ENCODE measurements at regions not wholly inside any gene's neighbourhood (a gene's known extent, or its start where the extent isn't known, plus 50 kb on each side); places are given as distances from the start of the nearest gene placed in this dataset.

DNA sequence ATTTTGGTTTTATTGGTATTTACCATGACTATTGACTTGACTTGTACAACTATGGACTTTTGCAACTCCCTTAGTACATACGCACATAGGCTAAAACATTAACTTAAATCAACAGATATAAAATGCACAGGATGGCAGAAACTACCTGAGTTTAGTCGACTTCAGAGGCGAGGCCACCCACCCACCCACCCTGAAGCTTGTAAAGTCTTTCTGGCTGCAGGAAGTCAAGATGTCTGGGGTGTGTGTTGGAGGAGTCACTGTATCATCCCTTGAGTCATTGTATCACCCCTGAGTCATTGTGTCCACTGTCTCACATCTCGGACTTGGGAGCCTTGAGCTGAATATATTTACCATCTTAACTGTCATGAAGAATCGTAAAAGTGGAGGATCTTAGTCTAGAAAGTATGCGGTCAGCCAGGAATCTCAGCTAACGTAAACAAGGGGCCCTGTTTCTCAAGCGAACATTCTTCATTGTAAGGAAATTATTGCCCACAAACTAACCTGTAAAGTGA is 140.0 kb upstream of the ST6GAL2 start:
- Histone ChIP-seq H3K9ac (ENCODE audit: low read depth, low read length) (no peak overlapping the region), H3K4me3 (ENCODE audit: low read depth in 1 of 2, low read length in 2 of 2) (no peak overlapping the region), H3K36me3 (ENCODE audit: insufficient read depth, low read length) (no peaks in the 10 kb centered on the region), H3K79me2 (ENCODE audit: insufficient read depth, low read length) (no peaks in the 10 kb centered on the region), H4K20me1 (ENCODE audit: insufficient read depth, low read length) (no peaks in the 10 kb centered on the region), H3K4me2 (ENCODE audit: insufficient read depth, low read length) (no peak overlapping the region), H2AFZ (ENCODE audit: low read depth, low read length) (no peak overlapping the region), H3K27ac (ENCODE audit: low read length) (no peak overlapping the region), H3K9me3 (ENCODE audit: insufficient read depth, low read length, severe bottlenecking) (no peaks in the 10 kb centered on the region), H3K4me1 (ENCODE audit: insufficient read depth, low read length) (no peaks in the 10 kb centered on the region), H3K27me3 (ENCODE audit: insufficient read depth, low read length, poor library complexity) (peaks cover 2% of the 10 kb centered on the region)
- DNase-seq (no peak), ATAC-seq (ENCODE audit: insufficient read depth, low read depth) (no peak)
- TF ChIP-seq EZH2 (IDR thresholded peaks at IDR 0.05; ENCODE audit: borderline replicate concordance, low read depth, low read length, severe bottlenecking), result no peak
- TF ChIP-seq, protein P1, sequence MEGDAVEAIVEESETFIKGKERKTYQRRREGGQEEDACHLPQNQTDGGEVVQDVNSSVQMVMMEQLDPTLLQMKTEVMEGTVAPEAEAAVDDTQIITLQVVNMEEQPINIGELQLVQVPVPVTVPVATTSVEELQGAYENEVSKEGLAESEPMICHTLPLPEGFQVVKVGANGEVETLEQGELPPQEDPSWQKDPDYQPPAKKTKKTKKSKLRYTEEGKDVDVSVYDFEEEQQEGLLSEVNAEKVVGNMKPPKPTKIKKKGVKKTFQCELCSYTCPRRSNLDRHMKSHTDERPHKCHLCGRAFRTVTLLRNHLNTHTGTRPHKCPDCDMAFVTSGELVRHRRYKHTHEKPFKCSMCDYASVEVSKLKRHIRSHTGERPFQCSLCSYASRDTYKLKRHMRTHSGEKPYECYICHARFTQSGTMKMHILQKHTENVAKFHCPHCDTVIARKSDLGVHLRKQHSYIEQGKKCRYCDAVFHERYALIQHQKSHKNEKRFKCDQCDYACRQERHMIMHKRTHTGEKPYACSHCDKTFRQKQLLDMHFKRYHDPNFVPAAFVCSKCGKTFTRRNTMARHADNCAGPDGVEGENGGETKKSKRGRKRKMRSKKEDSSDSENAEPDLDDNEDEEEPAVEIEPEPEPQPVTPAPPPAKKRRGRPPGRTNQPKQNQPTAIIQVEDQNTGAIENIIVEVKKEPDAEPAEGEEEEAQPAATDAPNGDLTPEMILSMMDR (IDR thresholded peaks at IDR 0.05; ENCODE audit: borderline replicate concordance, extremely low read depth, low read length, poor library complexity, severe bottlenecking), result no peak

DNA sequence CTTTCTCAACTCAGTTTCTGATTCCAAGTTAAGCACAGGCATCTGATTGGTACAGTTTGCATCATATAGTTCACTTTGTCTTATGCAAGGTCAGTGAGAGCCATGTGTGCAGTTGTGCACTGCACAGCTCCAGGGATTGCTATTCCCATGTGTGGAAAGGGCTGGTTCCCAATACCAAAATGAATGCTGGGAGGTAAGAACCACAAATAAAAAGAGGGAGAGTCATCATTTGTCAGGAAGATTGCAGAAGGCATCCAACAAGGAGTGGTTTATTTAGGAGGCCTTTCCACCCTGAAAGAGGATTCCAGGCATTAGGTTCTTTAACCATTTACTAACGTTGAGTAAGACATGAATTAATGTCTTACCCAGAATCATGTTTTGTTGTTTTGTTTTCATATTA is 141.2 kb upstream of the ST6GAL2 start:
- H3K9ac ChIP-seq (ENCODE audit: low read depth, low read length), result no peak overlapping the region
- no peak overlapping the region for H3K27ac ChIP-seq (ENCODE audit: low read length)
- DNase-seq (no peak), ATAC-seq (ENCODE audit: insufficient read depth, low read depth) (no peak)
- no peak overlapping the region for H3K4me3 ChIP-seq (ENCODE audit: low read depth in 1 of 2, low read length in 2 of 2)
- no peak overlapping the region for H2AFZ ChIP-seq (ENCODE audit: low read depth, low read length)
- H4K20me1 ChIP-seq (ENCODE audit: insufficient read depth, low read length), result no peaks in the 10 kb centered on the region
- no peak overlapping the region for H3K4me2 ChIP-seq (ENCODE audit: insufficient read depth, low read length)
- no peaks in the 10 kb centered on the region for H3K4me1 ChIP-seq (ENCODE audit: insufficient read depth, low read length)
- no peaks in the 10 kb centered on the region for H3K9me3 ChIP-seq (ENCODE audit: insufficient read depth, low read length, severe bottlenecking)
- TF ChIP-seq, protein P1 (IDR thresholded peaks at IDR 0.05; ENCODE audit: borderline replicate concordance, extremely low read depth, low read length, poor library complexity, severe bottlenecking), result no peak
- TF ChIP-seq EZH2 (IDR thresholded peaks at IDR 0.05; ENCODE audit: borderline replicate concordance, low read depth, low read length, severe bottlenecking), result no peak
- peaks cover 2% of the 10 kb centered on the region for H3K27me3 ChIP-seq (ENCODE audit: insufficient read depth, low read length, poor library complexity)
- no peaks in the 10 kb centered on the region for H3K36me3 ChIP-seq (ENCODE audit: insufficient read depth, low read length)
- H3K79me2 ChIP-seq (ENCODE audit: insufficient read depth, low read length), result no peaks in the 10 kb centered on the region

DNA sequence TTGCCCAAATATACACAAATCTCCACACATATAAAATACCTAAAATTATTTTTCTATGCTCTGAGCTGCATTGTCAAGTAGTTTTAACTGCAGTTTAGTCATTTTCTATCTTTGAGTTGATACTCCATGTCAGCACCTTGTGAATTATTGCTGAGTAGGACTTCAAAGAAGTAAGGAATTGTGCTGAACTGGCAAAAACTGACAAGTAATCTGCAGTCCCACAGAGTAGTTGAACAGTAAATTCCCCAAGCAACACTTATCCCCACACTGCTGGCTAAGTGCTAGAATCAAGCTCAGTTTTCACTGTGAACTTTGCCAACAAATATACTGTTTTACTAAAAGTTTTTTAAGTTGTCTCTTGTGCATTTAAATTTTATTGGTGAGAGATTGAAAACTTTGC is 141.8 kb upstream of the ST6GAL2 start:
- ATAC-seq (ENCODE audit: insufficient read depth, low read depth), result no peak
- no peak for DNase-seq
- Histone ChIP-seq H3K27ac (ENCODE audit: low read length) (no peak overlapping the region), H3K9me3 (ENCODE audit: insufficient read depth, low read length, severe bottlenecking) (no peaks in the 10 kb centered on the region), H3K9ac (ENCODE audit: low read depth, low read length) (no peak overlapping the region), H4K20me1 (ENCODE audit: insufficient read depth, low read length) (no peaks in the 10 kb centered on the region), H3K36me3 (ENCODE audit: insufficient read depth, low read length) (no peaks in the 10 kb centered on the region), H3K4me2 (ENCODE audit: insufficient read depth, low read length) (no peak overlapping the region), H3K4me3 (ENCODE audit: low read depth in 1 of 2, low read length in 2 of 2) (no peak overlapping the region), H2AFZ (ENCODE audit: low read depth, low read length) (no peak overlapping the region), H3K79me2 (ENCODE audit: insufficient read depth, low read length) (no peaks in the 10 kb centered on the region), H3K4me1 (ENCODE audit: insufficient read depth, low read length) (no peaks in the 10 kb centered on the region), H3K27me3 (ENCODE audit: insufficient read depth, low read length, poor library complexity) (peaks cover 2% of the 10 kb centered on the region)
- no peak for TF ChIP-seq EZH2 (IDR thresholded peaks at IDR 0.05; ENCODE audit: borderline replicate concordance, low read depth, low read length, severe bottlenecking)
- TF ChIP-seq, protein P1 (IDR thresholded peaks at IDR 0.05; ENCODE audit: borderline replicate concordance, extremely low read depth, low read length, poor library complexity, severe bottlenecking), result no peak

DNA sequence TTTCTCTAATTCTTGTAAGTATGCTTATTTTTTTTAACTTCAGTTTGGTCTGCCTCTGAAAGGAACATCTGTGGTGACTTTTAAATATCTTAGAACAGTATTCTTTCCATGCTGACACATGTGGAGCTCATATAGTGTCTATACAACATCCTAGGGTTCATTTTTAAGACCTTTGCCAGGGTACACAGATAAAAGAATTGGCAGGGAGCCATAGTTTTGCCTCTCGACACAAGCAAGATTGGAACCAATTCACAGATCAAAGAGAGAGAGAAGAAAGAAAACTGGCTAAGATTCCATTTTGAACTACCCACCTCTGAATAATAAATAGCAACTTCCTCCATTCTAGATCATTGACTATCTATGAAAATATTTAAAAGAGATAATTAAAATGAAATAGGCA is 142.7 kb upstream of the ST6GAL2 start:
- H2AFZ ChIP-seq (ENCODE audit: low read depth, low read length), result no peak overlapping the region
- no peak overlapping the region for H3K27ac ChIP-seq (ENCODE audit: low read length)
- H3K9me3 ChIP-seq (ENCODE audit: insufficient read depth, low read length, severe bottlenecking), result no peaks in the 10 kb centered on the region
- no peaks in the 10 kb centered on the region for H4K20me1 ChIP-seq (ENCODE audit: insufficient read depth, low read length)
- H3K4me3 ChIP-seq (ENCODE audit: low read depth in 1 of 2, low read length in 2 of 2), result no peak overlapping the region
- no peaks in the 10 kb centered on the region for H3K4me1 ChIP-seq (ENCODE audit: insufficient read depth, low read length)
- DNase-seq, result no peak
- ATAC-seq (ENCODE audit: insufficient read depth, low read depth), result no peak
- no peak overlapping the region for H3K9ac ChIP-seq (ENCODE audit: low read depth, low read length)
- H3K27me3 ChIP-seq (ENCODE audit: insufficient read depth, low read length, poor library complexity), result peaks cover 2% of the 10 kb centered on the region
- TF ChIP-seq EZH2 (IDR thresholded peaks at IDR 0.05; ENCODE audit: borderline replicate concordance, low read depth, low read length, severe bottlenecking), result no peak
- TF ChIP-seq, protein P1 (IDR thresholded peaks at IDR 0.05; ENCODE audit: borderline replicate concordance, extremely low read depth, low read length, poor library complexity, severe bottlenecking), result no peak
- no peak overlapping the region for H3K4me2 ChIP-seq (ENCODE audit: insufficient read depth, low read length)
- no peaks in the 10 kb centered on the region for H3K36me3 ChIP-seq (ENCODE audit: insufficient read depth, low read length)
- H3K79me2 ChIP-seq (ENCODE audit: insufficient read depth, low read length), result no peaks in the 10 kb centered on the region
